HCT116 (cell line): ENCODE measurements at regions not wholly inside any gene's neighbourhood (a gene's known extent, or its start where the extent isn't known, plus 50 kb on each side); places are given as distances from the start of the nearest gene placed in this dataset.

Source experiments
- ATAC-seq: fragments of 200-7000 bp; cut with Tn5 transposase; 2 replicates; pipeline ENCODE4 v1.9.1; 2020; ENCODE audit warnings: mild to moderate bottlenecking, moderate library complexity
- BruUV-seq: library from RNA; stranded (reverse); fragments of 400-500 nt; replicated peaks from 2 replicates; lab custom pipeline; 2021; lab: Mats Ljungman, UMichigan
- CTCF ChIA-PET: fragments of 300-600 bp; sonication (Branson Sonifier 250); formaldehyde crosslinking; loops from one replicate; lab custom pipeline; 2021; ENCODE audit warnings: antibody characterized with exemption; lab: Charles Lee
- POLR2A ChIA-PET: fragments of 300-600, 350-600 bp; sonication (Branson Sonifier 250); formaldehyde crosslinking; loops from one replicate; lab custom pipeline; 2021; ENCODE audit warnings: antibody characterized with exemption; lab: Charles Lee
- RAD21 ChIA-PET, 2 experiments: fragments of 300-600 bp; sonication (Branson Sonifier 250); formaldehyde crosslinking; loops; one replicate each; lab custom pipeline; 2023; ENCODE audit warnings: low total read pairs in 2 of 2; ENCODE audit not compliant: uncharacterized antibody in 2 of 2, unreplicated experiment in 2 of 2, low non-redundant PET in 1 of 2; lab: Charles Lee
- DNase-seq: peaks from one replicate; pipeline ENCODE4 v3.0.0-alpha.2; 2010; ENCODE audit warnings: low read depth, low spot score
- H2AFZ ChIP-seq: fragments of 200-600 bp; shearing (Covaris generic), sonication (generic); 2 replicates; pipeline ENCODE4 v1.6.1; 2017; ENCODE audit warnings: low read depth, mixed run types, mixed read lengths, antibody characterized with exemption, low read length; ENCODE audit not compliant: poor library complexity, severe bottlenecking
- H3K27ac ChIP-seq: 2 replicates; pipeline ENCODE4 v1.5.1; 2012; ENCODE audit warnings: low read depth, low read length
- H3K27me3 ChIP-seq: fragments of 200-600 bp; sonication (generic); 2 replicates; pipeline ENCODE4 v1.6.1; 2016; ENCODE audit warnings: mixed run types, low read length, mixed read lengths; ENCODE audit not compliant: insufficient read depth
- H3K36me3 ChIP-seq, 2 experiments: fragments of 200-500 bp in 1 of 2; fragments of 200-600 bp in 1 of 2; sonication (Bioruptor generic) in 1 of 2; sonication (generic) in 1 of 2; 2 replicates each; pipeline versions ENCODE4 v1.5.1 to v1.6.1; 2014 to 2016; ENCODE audit warnings: low read length in 2 of 2, inconsistent platforms in 1 of 2, mixed read lengths in 1 of 2, mixed run types in 1 of 2; ENCODE audit not compliant: insufficient read depth in 2 of 2, control insufficient read depth in 1 of 2
- H3K4me1 ChIP-seq, 2 experiments: fragments of 200-600 bp in 1 of 2; sonication (generic) in 1 of 2; 2 replicates each; pipeline versions ENCODE4 v1.5.1 to v1.6.1; 2012 to 2017; ENCODE audit warnings: low read length in 2 of 2, inconsistent platforms in 1 of 2, mild to moderate bottlenecking in 1 of 2, mixed read lengths in 1 of 2, mixed run types in 1 of 2, moderate library complexity in 1 of 2; ENCODE audit not compliant: insufficient read depth in 2 of 2, control insufficient read depth in 1 of 2
- H3K4me2 ChIP-seq: fragments of 200-600 bp; sonication (generic); 2 replicates; pipeline ENCODE4 v1.6.1; 2017; ENCODE audit warnings: mixed run types, low read length, mixed read lengths
- H3K4me3 ChIP-seq, 2 experiments: fragments of 200-600 bp in 1 of 2; sonication (generic) in 1 of 2; replicated peaks in 1 of 2; 2 replicates each; pipeline ENCODE4 v1.5.1; 2011 to 2016; ENCODE audit warnings: low read length in 2 of 2, control low read depth in 1 of 2, low read depth in 1 of 2, mild to moderate bottlenecking in 1 of 2, mixed read lengths in 1 of 2, mixed run types in 1 of 2
- H3K79me2 ChIP-seq: fragments of 200-600 bp; sonication (generic); 2 replicates; pipeline ENCODE4 v1.6.1; 2017; ENCODE audit warnings: mild to moderate bottlenecking, mixed run types, low read length, moderate library complexity, mixed read lengths; ENCODE audit not compliant: insufficient read depth
- H3K9ac ChIP-seq: fragments of 200-600 bp; sonication (generic); 2 replicates; pipeline ENCODE4 v1.6.1; 2016; ENCODE audit warnings: low read length, mixed read lengths
- H3K9me2 ChIP-seq: fragments of 200-600 bp; sonication (generic), shearing (Covaris generic); 2 replicates; pipeline ENCODE4 v1.6.1; 2017; ENCODE audit warnings: mixed run types, mild to moderate bottlenecking, moderate library complexity; ENCODE audit not compliant: insufficient read depth
- H3K9me3 ChIP-seq, 2 experiments: fragments of 200-500 bp in 1 of 2; fragments of 200-600 bp in 1 of 2; sonication (Bioruptor generic) in 1 of 2; sonication (generic) in 1 of 2; 2 replicates each; pipeline ENCODE4 v1.6.1; 2014 to 2017; ENCODE audit warnings: low read length in 2 of 2, mixed read lengths in 2 of 2, inconsistent platforms in 1 of 2, low read depth in 1 of 2, mild to moderate bottlenecking in 1 of 2, mixed run types in 1 of 2, moderate library complexity in 1 of 2; ENCODE audit not compliant: control insufficient read depth in 1 of 2, insufficient read depth in 1 of 2
- H4K20me1 ChIP-seq: fragments of 200-600 bp; sonication (generic), shearing (Covaris generic); 2 replicates; pipeline ENCODE4 v1.6.1; 2017; ENCODE audit warnings: mixed run types, mild to moderate bottlenecking, moderate library complexity; ENCODE audit not compliant: insufficient read depth
- CBX3 ChIP-seq: IDR thresholded peaks from 2 replicates; pipeline ENCODE4 v1.6.1; 2012; ENCODE audit warnings: low read depth
- CTCF ChIP-seq, 3 experiments: fragments of 200-600 bp in 1 of 3; sonication (generic) in 1 of 3; IDR thresholded peaks in 2 of 3; conservative IDR thresholded peaks in 1 of 3; 2 replicates each; pipeline ENCODE4 v1.5.1; 2012 to 2017; ENCODE audit warnings: low read depth in 2 of 3, low read length in 2 of 3, antibody characterized with exemption in 1 of 3, borderline replicate concordance in 1 of 3, control low read depth in 1 of 3, mild to moderate bottlenecking in 1 of 3, mixed read lengths in 1 of 3, mixed run types in 1 of 3, moderate library complexity in 1 of 3; ENCODE audit not compliant: insufficient read depth in 1 of 3
- EGR1 ChIP-seq: IDR thresholded peaks from 2 replicates; pipeline ENCODE4 v1.6.1; 2012; ENCODE audit warnings: low read depth
- ELF1 ChIP-seq: IDR thresholded peaks from 2 replicates; pipeline ENCODE4 v1.6.1; 2012; ENCODE audit warnings: low read depth, borderline replicate concordance
- EZH2 ChIP-seq: fragments of 200-600 bp; sonication (generic); IDR thresholded peaks from 2 replicates; pipeline ENCODE4 v1.6.1; 2017; ENCODE audit warnings: antibody characterized with exemption, mixed run types
- JUND ChIP-seq: IDR thresholded peaks from 2 replicates; pipeline ENCODE4 v1.6.1; 2012
- MAX ChIP-seq: IDR thresholded peaks from 2 replicates; pipeline ENCODE4 v1.6.1; 2012
- POLR2A ChIP-seq: IDR thresholded peaks from 2 replicates; pipeline ENCODE4 v1.7.0; 2011; ENCODE audit warnings: borderline replicate concordance; ENCODE audit not compliant: insufficient read depth, insufficient read length; ENCODE audit errors: extremely low read depth
- RAD21 ChIP-seq: IDR thresholded peaks from 2 replicates; pipeline ENCODE4 v1.6.1; 2012; ENCODE audit warnings: low read depth, mild to moderate bottlenecking
- SIN3A ChIP-seq: IDR thresholded peaks from 2 replicates; pipeline ENCODE4 v1.6.1; 2012; ENCODE audit warnings: low read depth
- SP1 ChIP-seq: IDR thresholded peaks from 2 replicates; pipeline ENCODE4 v1.6.1; 2012; ENCODE audit warnings: low read depth
- SRF ChIP-seq: IDR thresholded peaks from 2 replicates; pipeline ENCODE4 v1.6.1; 2012; ENCODE audit warnings: low read depth
- TCF7L2 ChIP-seq: IDR thresholded peaks from 2 replicates; pipeline ENCODE4 v1.7.0; 2011; ENCODE audit warnings: borderline replicate concordance, inconsistent platforms; ENCODE audit not compliant: insufficient read depth, insufficient read length; ENCODE audit errors: extremely low read depth
- YY1 ChIP-seq: IDR thresholded peaks from 2 replicates; pipeline ENCODE4 v1.6.1; 2011; ENCODE audit warnings: low read length, low read depth, moderate library complexity, mild to moderate bottlenecking; ENCODE audit not compliant: insufficient replicate concordance; ENCODE audit errors: extremely low read depth
- ZBTB33 ChIP-seq: IDR thresholded peaks from 2 replicates; pipeline ENCODE4 v1.6.1; 2011; ENCODE audit warnings: mild to moderate bottlenecking, low read length, moderate library complexity; ENCODE audit not compliant: insufficient replicate concordance; ENCODE audit errors: extremely low read depth
- ZFX ChIP-seq: fragments of 450-650 bp; IDR thresholded peaks from 2 replicates; pipeline ENCODE4 v1.6.1; 2017
- ZNF274 ChIP-seq: fragments of 200-500 bp; sonication (Bioruptor generic); IDR thresholded peaks from 2 replicates; pipeline ENCODE4 v1.6.1; 2014; ENCODE audit warnings: mild to moderate bottlenecking, low read depth, low read length, inconsistent platforms
- intact Hi-C: fragments of 100-400 bp; cut with micrococcal nuclease; formaldehyde crosslinking; loops from 2 replicates; pipeline ENCODE4 v1.10.0; 2022
- TF ChIP-seq, protein P1 (sequence below): IDR thresholded peaks from 2 replicates; pipeline ENCODE4 v1.6.1; 2012; ENCODE audit warnings: low read depth
- TF ChIP-seq, protein P2 (sequence below): IDR thresholded peaks from 2 replicates; pipeline ENCODE4 v1.6.1; 2012

GRCh38 chr2:177048981-177049380 lies 163.6 kb upstream of the HNRNPA3 start:
- no peak for TF ChIP-seq ZNF274
- TF ChIP-seq SP1: no peak
- TF ChIP-seq POLR2A: no peak
- TF ChIP-seq, protein P1, sequence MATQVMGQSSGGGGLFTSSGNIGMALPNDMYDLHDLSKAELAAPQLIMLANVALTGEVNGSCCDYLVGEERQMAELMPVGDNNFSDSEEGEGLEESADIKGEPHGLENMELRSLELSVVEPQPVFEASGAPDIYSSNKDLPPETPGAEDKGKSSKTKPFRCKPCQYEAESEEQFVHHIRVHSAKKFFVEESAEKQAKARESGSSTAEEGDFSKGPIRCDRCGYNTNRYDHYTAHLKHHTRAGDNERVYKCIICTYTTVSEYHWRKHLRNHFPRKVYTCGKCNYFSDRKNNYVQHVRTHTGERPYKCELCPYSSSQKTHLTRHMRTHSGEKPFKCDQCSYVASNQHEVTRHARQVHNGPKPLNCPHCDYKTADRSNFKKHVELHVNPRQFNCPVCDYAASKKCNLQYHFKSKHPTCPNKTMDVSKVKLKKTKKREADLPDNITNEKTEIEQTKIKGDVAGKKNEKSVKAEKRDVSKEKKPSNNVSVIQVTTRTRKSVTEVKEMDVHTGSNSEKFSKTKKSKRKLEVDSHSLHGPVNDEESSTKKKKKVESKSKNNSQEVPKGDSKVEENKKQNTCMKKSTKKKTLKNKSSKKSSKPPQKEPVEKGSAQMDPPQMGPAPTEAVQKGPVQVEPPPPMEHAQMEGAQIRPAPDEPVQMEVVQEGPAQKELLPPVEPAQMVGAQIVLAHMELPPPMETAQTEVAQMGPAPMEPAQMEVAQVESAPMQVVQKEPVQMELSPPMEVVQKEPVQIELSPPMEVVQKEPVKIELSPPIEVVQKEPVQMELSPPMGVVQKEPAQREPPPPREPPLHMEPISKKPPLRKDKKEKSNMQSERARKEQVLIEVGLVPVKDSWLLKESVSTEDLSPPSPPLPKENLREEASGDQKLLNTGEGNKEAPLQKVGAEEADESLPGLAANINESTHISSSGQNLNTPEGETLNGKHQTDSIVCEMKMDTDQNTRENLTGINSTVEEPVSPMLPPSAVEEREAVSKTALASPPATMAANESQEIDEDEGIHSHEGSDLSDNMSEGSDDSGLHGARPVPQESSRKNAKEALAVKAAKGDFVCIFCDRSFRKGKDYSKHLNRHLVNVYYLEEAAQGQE: no peak
- no peak for TF ChIP-seq RAD21
- TF ChIP-seq ELF1: no peak
- TF ChIP-seq, protein P2, sequence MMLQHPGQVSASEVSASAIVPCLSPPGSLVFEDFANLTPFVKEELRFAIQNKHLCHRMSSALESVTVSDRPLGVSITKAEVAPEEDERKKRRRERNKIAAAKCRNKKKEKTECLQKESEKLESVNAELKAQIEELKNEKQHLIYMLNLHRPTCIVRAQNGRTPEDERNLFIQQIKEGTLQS: no peak
- no peak for TF ChIP-seq YY1
- TF ChIP-seq ZBTB33: no peak
- no peak for TF ChIP-seq CBX3
- no peak for TF ChIP-seq CTCF (IDR thresholded peaks at IDR 0.05 in 2 of 3, conservative IDR thresholded peaks at IDR 0.05 in 1 of 3; ENCODE audit: borderline replicate concordance in 1 of 3, insufficient read depth in 1 of 3, low read depth in 2 of 3, low read length in 2 of 3)
- no peak for TF ChIP-seq EGR1
- TF ChIP-seq SIN3A: no peak
- TF ChIP-seq JUND: no peak
- no peak for TF ChIP-seq TCF7L2
- no peak for TF ChIP-seq MAX
- TF ChIP-seq ZFX: no peak
- TF ChIP-seq EZH2: no peak
- TF ChIP-seq SRF: no peak
- TF ChIP-seq, all 23 proteins: peak for 0
- no peak overlapping the region for H3K4me2 ChIP-seq
- ATAC-seq (no peak), DNase-seq (no peak)
- H3K27ac ChIP-seq: no peak overlapping the region
- no peaks in the 10 kb centered on the region for H3K4me1 ChIP-seq
- H3K9me2 ChIP-seq: no peaks in the 10 kb centered on the region
- H3K9ac ChIP-seq: no peak overlapping the region
- no peak overlapping the region for H2AFZ ChIP-seq
- intact Hi-C loops: no loop called here
- POLR2A ChIA-PET: no interaction called here
- H3K9me3 ChIP-seq: no peaks in the 10 kb centered on the region
- RAD21 ChIA-PET: no interaction called here
- no peaks in the 10 kb centered on the region for H3K79me2 ChIP-seq
- no peaks in the 10 kb centered on the region for H3K36me3 ChIP-seq
- H3K4me3 ChIP-seq: no peak overlapping the region
- CTCF ChIA-PET: no interaction called here
- H3K27me3 ChIP-seq: peaks cover 53% of the 10 kb centered on the region
- BruUV-seq: no TSS peak
- H4K20me1 ChIP-seq: no peaks in the 10 kb centered on the region
